ENCODE measurements at regions not wholly inside any gene's neighbourhood (a gene's known extent, or its start where the extent isn't known, plus 50 kb on each side); places are given as distances from the start of the nearest gene placed in this dataset.
"Not testable (repeated sequence)": the region's sequence is repeated elsewhere in the genome, so short reads cannot be mapped to it uniquely, and the experiment has no call there.

GRCh38 chr5:27769748-27770402 is 731.5 kb upstream of the CDH9 start:
- no peak for DNase-seq (ENCODE audit: insufficient read length, low spot score)
- peak; percentile 28 for FAIRE-seq

DNA sequence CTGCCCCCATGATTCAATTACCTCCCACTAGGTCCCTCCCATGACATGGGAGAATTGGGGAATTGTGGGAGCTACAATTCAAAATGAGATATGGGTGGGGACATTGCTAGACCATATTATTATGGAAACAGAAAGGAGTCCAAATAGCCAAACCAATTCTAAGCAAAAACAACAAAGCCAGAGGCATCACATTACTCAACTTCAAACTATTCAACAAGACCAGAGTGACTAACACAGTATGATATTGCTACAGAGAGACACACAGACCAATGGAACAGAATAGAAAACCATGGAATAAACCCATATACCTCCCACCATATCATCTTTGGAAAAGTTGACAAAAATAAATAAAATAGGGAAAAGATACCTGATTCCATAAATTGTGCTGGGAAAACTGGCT is 710.5 kb upstream of the CDH9 start:
- DNase-seq (ENCODE audit: insufficient read length, low spot score): no peak
- FAIRE-seq: no peak

DNA sequence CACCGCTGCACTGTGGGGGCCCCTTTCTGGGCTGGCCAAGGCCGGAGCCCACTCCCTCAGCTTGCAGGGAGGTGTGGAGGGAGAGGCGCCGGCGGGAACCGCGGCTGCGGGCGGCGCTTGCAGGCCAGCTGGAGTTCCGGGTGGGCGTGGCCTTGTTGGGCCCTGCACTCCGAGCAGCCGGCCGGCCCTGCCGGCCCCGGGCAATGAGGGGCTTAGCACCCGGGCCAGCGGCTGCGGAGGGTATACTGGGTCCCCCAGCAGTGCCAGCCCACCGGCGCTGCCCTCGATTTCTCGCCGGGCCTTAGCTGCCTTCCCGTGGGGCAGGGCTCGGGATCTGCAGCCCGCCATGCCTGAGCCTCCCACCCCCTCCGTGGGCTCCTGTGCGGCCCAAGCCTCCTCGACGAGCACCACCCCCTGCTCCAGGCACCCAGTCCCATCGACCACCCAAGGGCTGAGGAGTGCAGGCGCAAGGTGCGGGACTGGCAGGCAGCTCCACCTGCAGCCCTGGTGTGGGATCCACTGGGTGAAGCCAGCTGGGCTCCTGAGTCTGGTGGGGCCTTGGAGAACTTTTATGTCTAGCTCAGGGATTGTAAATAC is 705.1 kb upstream of the CDH9 start:
- not testable (repeated sequence) for DNase-seq (ENCODE audit: insufficient read length, low spot score); FAIRE-seq

GRCh38 chr5:27742805-27743204 is 704.4 kb upstream of the CDH9 start:
- no peak for DNase-seq (ENCODE audit: insufficient read length, low spot score)
- FAIRE-seq: no peak

DNA sequence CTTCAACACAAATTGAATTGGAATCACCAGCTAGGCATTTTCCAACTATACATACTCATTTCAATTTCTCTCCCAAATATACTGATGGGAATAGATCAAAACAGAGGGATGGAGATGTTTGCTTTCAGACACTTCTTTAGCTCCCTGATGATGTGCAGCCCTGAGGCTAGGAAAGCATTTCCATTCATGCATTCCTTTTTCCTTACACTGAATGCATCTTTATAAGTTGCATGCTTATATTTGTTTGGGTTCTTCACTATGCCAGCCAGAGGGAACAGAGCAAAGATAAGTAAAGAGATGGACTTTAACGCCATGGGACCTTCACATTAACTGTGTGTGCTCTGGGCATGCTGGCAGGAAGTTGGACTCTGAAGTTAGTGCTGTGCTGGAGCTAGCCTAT is 696.5 kb upstream of the CDH9 start:
- FAIRE-seq: peak; percentile 71
- no peak for DNase-seq (ENCODE audit: insufficient read length, low spot score)

- FAIRE-seq (no peak), DNase-seq (ENCODE audit: insufficient read length, low spot score) (no peak)
Measured at GRCh38 chr5:27733237-27733636, 694.9 kb upstream of the CDH9 start.

DNA sequence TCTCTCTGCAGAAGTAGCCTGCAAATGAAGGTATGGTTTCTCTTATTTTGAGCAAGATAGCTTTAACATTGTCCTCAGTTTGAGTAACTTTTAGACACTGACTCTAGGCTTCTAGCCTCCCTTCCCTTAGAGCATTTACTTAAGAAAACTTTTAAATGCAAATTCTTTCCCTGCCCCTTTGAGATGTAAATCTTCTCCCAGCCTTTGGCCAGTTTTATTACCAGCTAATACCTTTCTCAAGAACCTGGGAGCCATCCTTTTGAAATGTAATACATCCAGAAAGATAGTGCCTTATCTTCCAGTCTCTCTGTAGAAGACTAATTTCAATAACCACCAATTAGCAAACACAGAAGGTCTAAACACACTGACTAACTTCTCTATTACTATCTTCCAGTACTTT is 688.9 kb upstream of the CDH9 start:
- FAIRE-seq (no peak), DNase-seq (ENCODE audit: insufficient read length, low spot score) (no peak)

- DNase-seq (ENCODE audit: insufficient read length, low spot score): no peak
- FAIRE-seq: no peak
Measured at GRCh38 chr5:27722337-27722736, 684.0 kb upstream of the CDH9 start.

- FAIRE-seq (peak; percentile 49), DNase-seq (ENCODE audit: insufficient read length, low spot score) (peak; percentile 24)
Measured at GRCh38 chr5:27708534-27708933, 670.1 kb upstream of the CDH9 start.

GRCh38 chr5:27706832-27707231 is 668.4 kb upstream of the CDH9 start:
- peak; percentile 62 for FAIRE-seq
- DNase-seq (ENCODE audit: insufficient read length, low spot score): no peak

GRCh38 chr5:27705661-27706060 is 667.3 kb upstream of the CDH9 start:
- FAIRE-seq (no peak), DNase-seq (ENCODE audit: insufficient read length, low spot score) (no peak)

DNA sequence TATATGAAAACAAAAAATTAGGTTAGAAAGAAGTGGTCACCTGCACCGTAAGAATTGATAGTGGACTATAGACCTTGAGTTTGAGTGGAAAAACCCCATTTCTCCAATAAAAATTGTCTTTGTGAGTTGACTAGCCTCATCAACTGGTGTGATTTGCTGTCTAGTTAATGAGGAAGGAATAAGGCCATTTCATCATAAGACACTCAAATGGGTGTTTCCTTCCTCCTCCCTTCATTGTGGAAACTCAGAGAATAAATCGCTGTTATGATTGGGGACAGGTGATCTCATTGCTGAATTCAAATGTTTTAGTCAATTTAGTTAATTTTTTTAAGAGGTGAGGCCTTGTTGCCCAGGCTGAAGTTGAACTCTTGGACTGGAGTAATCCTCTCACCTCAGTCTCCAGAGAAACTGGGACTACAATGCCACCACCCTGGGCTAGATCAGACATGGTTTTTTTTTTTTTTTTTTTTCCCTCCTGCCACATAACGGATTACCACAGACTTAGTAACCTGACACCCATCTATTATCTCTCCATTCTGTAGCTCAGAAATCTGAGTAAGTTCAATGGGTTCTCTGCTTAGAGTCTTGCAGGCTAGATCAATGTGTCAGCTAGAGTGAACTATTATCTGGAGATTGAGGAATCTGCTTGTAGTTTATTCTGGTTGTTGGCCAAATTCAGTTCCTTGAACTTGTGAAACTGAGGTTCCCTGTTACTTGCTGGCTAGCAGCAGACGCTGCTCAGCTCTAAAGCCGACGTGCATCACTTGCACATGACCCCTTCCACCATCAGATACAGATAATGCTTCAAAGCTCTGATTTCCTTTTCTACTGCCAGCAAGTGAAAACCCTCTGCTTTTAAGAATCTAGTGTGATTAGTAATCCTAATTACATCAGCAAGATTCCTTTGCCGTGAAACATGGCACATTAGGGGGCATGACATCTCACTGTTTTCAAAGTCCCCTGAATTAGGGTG is 663.8 kb upstream of the CDH9 start:
- DNase-seq (ENCODE audit: insufficient read length, low spot score): peak; percentile 47
- FAIRE-seq: peak; percentile 46

DNA sequence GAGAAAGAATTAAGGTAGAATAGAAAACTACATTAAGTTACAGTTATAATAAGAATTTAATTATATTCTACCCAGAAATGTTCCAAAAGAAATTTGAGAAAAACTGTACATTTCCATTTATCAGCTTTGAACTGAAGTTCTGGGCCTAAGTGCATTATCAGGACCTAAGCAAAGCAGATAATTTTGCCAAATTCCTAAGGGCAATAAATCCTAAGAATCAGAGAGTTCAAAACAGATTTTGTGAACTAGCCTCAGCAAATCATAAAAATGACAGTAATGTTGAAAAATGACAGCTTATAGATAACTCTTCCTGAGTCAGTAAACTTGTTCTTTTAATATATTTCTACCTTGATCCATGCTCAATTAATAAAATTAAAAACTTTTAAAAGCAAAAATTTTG is 662.1 kb upstream of the CDH9 start:
- no peak for FAIRE-seq
- no peak for DNase-seq (ENCODE audit: insufficient read length, low spot score)

GRCh38 chr5:27682600-27682999 is 644.2 kb upstream of the CDH9 start:
- no peak for DNase-seq (ENCODE audit: insufficient read length, low spot score)
- peak; percentile 68 for FAIRE-seq

- FAIRE-seq: no peak
- no peak for DNase-seq (ENCODE audit: insufficient read length, low spot score)
Measured at GRCh38 chr5:27652505-27652904, 614.1 kb upstream of the CDH9 start.

DNA sequence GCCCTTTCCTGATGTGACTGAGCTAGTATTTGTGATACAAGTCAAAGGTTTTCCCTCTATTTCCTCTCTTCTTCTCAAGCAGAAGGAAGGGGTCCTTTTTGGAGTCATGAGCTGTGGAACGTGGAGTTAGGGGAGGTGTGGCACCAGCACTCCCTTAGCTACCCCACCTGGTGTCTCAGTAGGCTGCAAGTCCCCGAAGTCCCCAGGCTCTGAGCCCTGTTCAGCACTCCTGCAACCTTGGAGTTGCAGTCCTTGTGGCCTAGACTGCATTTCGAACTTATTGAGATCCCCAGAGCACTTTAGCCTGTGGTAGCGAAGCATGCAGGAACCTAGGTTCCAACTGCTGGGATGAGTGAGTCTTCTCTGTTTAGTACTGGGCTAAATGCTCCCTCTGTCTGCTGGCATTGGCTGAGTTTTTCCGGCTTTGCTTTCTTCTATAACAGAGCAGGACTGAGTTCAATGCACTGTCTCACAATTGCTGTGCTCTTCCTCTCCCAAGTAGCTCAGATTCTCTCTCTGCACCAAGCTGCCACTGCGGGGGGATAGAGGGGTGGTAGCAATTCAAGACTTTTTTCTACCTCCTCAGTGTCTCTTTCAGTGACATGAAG is 600.7 kb upstream of the CDH9 start:
- DNase-seq (ENCODE audit: insufficient read length, low spot score) (no peak), FAIRE-seq (peak; percentile 4)

DNA sequence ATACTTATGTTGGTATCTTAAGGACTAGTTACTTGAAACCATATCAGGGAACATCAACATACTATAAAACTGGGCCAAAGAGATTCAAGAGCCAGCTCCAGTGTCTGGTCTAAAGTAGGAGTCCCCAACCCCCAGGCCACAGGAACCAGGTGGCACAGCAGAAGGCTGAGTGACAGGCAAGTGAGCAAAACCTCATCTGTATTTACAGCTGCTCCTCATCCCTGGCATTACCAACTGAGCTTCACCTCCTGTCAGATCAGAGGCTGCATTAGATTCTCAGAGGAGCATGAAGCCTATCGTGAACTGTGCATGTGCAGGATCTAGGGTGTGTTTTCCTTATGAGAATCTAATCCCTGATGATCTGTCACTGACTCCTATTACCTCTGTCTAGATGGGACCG is 581.6 kb upstream of the CDH9 start:
- FAIRE-seq: no peak
- no peak for DNase-seq (ENCODE audit: insufficient read length, low spot score)

- no peak for DNase-seq (ENCODE audit: insufficient read length, low spot score)
- FAIRE-seq: no peak
Measured at GRCh38 chr5:27612161-27612560, 573.8 kb upstream of the CDH9 start.

- no peak for FAIRE-seq
Measured at GRCh38 chr5:27608992-27609391, 570.6 kb upstream of the CDH9 start.

DNA sequence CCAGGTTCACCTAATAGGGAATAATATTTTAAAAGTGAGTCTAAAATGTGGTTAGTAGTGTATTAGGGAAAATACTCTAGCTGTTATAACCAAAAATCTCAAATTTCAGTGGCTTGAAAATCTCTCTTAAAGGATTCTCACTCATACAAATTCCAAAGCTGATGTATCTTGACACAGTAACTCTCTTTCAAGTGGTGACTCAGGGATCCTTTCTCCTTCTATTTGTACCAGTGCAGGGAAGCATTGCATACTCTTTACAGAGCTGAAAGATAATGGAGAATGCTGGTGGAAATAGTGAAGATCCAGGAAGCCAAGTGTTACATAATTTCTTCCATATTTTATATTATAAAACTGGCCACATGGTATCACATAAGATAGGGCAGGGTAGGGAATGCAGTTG is 560.2 kb upstream of the CDH9 start:
- DNase-seq (ENCODE audit: insufficient read length, low spot score) (no peak), FAIRE-seq (no peak)

More at GRCh38 chr5:27608992-27609391, 570.6 kb upstream of the CDH9 start:
- no peak for DNase-seq (ENCODE audit: insufficient read length, low spot score)

DNA sequence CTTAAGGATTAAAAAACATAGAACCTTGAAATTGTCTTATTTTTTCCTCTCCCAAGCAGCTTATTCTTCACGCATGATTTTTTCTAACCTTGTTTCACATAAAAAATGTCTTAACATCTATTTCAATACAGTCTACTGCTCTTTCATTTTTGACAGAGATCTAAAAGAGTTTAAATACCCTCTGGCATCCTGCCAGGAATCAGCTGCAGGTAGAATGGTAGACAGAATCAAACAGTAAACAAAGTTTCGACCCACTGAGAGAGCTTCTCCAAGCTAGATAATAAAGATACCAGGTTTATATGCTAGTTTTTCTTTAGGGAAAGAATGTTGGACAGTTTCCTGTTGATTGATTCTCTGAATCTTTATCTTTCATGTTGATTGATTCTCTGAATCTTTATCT is 555.8 kb upstream of the CDH9 start:
- no peak for DNase-seq (ENCODE audit: insufficient read length, low spot score)
- no peak for FAIRE-seq
